PC-9 (cell line): ENCODE measurements at regions not wholly inside any gene's neighbourhood (a gene's known extent, or its start where the extent isn't known, plus 50 kb on each side); places are given as distances from the start of the nearest gene placed in this dataset.

Source experiments
- BruUV-seq: library from RNA; stranded (reverse); fragments of 400-500 nt; replicated peaks from 2 replicates; lab custom pipeline; 2021; lab: Mats Ljungman, UMichigan
- CTCF ChIA-PET: fragments of 300-600 bp; sonication (Branson Sonifier 250); formaldehyde crosslinking; loops from one replicate; lab custom pipeline; 2022; ENCODE audit warnings: antibody characterized with exemption; lab: Charles Lee
- POLR2A ChIA-PET: fragments of 300-600 bp; sonication (Branson Sonifier 250); formaldehyde crosslinking; loops from one replicate; lab custom pipeline; 2022; ENCODE audit warnings: antibody characterized with exemption; ENCODE audit not compliant: unreplicated experiment; lab: Charles Lee
- DNase-seq, 2 experiments: peaks; one replicate each; pipeline versions ENCODE4 v3.0.0 to v3.0.0-alpha.2; 2015 to 2022; ENCODE audit warnings: mixed read lengths in 1 of 2
- H2AFZ ChIP-seq: fragments of 200-600 bp; sonication (generic); 2 replicates; pipeline ENCODE4 v1.8.1; 2017; ENCODE audit warnings: antibody characterized with exemption
- H3F3A ChIP-seq: fragments of 200-600 bp; sonication (generic); 2 replicates; pipeline ENCODE4 v1.8.1; 2017; ENCODE audit warnings: antibody characterized with exemption, mild to moderate bottlenecking, low read depth; ENCODE audit not compliant: insufficient read depth
- H3K27ac ChIP-seq: fragments of 200-600 bp; sonication (generic); 2 replicates; pipeline ENCODE4 v1.6.1; 2016; ENCODE audit warnings: mixed run types
- H3K27me3 ChIP-seq: fragments of 200-600 bp; sonication (generic); 2 replicates; pipeline ENCODE4 v1.6.1; 2016; ENCODE audit warnings: low read depth, mixed run types; ENCODE audit not compliant: insufficient read depth
- H3K36me3 ChIP-seq: fragments of 200-600 bp; sonication (generic); 2 replicates; pipeline ENCODE4 v1.6.1; 2016; ENCODE audit warnings: low read depth, mixed run types
- H3K4me1 ChIP-seq: fragments of 200-600 bp; sonication (generic); replicated peaks from 2 replicates; pipeline ENCODE4 v1.6.1; 2016; ENCODE audit warnings: mixed run types; ENCODE audit not compliant: insufficient read depth
- H3K4me2 ChIP-seq: fragments of 200-600 bp; sonication (generic); 2 replicates; pipeline ENCODE4 v1.6.1; 2017; ENCODE audit warnings: mixed run types
- H3K4me3 ChIP-seq: fragments of 200-600 bp; sonication (generic); 2 replicates; pipeline ENCODE4 v1.6.1; 2016; ENCODE audit warnings: mixed run types
- H3K79me2 ChIP-seq: fragments of 200-600 bp; sonication (generic); 2 replicates; pipeline ENCODE4 v1.6.1; 2017; ENCODE audit warnings: low read depth, mixed run types
- H3K9me2 ChIP-seq: fragments of 200-600 bp; sonication (generic); 2 replicates; pipeline ENCODE4 v1.8.1; 2017; ENCODE audit warnings: mild to moderate bottlenecking; ENCODE audit not compliant: insufficient read depth
- H3K9me3 ChIP-seq: fragments of 200-600 bp; sonication (generic); 2 replicates; pipeline ENCODE4 v1.8.1; 2016; ENCODE audit warnings: low read depth; ENCODE audit not compliant: insufficient read depth
- H4K20me1 ChIP-seq: fragments of 200-600 bp; sonication (generic); 2 replicates; pipeline ENCODE4 v1.8.1; 2017; ENCODE audit not compliant: insufficient read depth
- EZH2 ChIP-seq: fragments of 200-600 bp; sonication (generic); IDR thresholded peaks from 2 replicates; pipeline ENCODE4 v1.8.0; 2017; ENCODE audit warnings: antibody characterized with exemption, low read depth
- intact Hi-C: fragments of 100-400 bp; cut with micrococcal nuclease; formaldehyde crosslinking; loops from one replicate; pipeline ENCODE4 v1.10.0; 2022; ENCODE audit not compliant: unreplicated experiment
- TF ChIP-seq, protein P1 (sequence below): fragments of 200-600 bp; sonication (generic); conservative IDR thresholded peaks from 2 replicates; pipeline ENCODE4 v1.6.1; 2017; ENCODE audit warnings: mixed run types, antibody characterized with exemption, mild to moderate bottlenecking, moderate library complexity

DNA sequence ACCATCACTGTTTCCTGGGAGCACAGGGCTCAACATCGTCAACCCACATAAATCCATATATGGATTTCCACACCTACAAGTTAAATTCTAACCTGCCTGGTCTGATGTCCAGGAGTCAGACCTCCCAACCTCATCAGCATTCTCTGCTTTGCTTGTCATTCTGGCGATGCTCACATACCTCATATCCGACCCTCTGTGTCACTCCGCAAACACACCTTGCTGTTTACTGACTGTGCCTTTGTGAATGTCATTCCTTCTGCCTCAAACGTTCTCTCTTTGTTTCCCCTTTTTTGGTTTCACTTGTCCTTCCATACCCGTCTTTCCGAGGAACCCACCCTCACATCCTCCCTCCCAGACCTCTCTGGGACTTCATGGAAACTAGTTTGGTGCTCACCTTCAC lies 187.1 kb downstream of the ACTR3 start:
- no peak overlapping the region for H3K27ac ChIP-seq
- H3K4me2 ChIP-seq = no peak overlapping the region
- intact Hi-C loops = no loop called here
- POLR2A ChIA-PET = no interaction called here
- no peaks in the 10 kb centered on the region for H3K4me1 ChIP-seq
- H3K9me3 ChIP-seq = no peaks in the 10 kb centered on the region
- H2AFZ ChIP-seq = no peak overlapping the region
- H4K20me1 ChIP-seq = no peaks in the 10 kb centered on the region
- H3K27me3 ChIP-seq = peaks cover 93% of the 10 kb centered on the region
- H3K9me2 ChIP-seq = no peaks in the 10 kb centered on the region
- no peak for DNase-seq
- BruUV-seq = no TSS peak
- CTCF ChIA-PET = no interaction called here
- H3K4me3 ChIP-seq = no peak overlapping the region
- no peaks in the 10 kb centered on the region for H3F3A ChIP-seq
- H3K36me3 ChIP-seq = no peaks in the 10 kb centered on the region
- TF ChIP-seq, protein P1, sequence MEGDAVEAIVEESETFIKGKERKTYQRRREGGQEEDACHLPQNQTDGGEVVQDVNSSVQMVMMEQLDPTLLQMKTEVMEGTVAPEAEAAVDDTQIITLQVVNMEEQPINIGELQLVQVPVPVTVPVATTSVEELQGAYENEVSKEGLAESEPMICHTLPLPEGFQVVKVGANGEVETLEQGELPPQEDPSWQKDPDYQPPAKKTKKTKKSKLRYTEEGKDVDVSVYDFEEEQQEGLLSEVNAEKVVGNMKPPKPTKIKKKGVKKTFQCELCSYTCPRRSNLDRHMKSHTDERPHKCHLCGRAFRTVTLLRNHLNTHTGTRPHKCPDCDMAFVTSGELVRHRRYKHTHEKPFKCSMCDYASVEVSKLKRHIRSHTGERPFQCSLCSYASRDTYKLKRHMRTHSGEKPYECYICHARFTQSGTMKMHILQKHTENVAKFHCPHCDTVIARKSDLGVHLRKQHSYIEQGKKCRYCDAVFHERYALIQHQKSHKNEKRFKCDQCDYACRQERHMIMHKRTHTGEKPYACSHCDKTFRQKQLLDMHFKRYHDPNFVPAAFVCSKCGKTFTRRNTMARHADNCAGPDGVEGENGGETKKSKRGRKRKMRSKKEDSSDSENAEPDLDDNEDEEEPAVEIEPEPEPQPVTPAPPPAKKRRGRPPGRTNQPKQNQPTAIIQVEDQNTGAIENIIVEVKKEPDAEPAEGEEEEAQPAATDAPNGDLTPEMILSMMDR = no peak
- no peak for TF ChIP-seq EZH2
- no peaks in the 10 kb centered on the region for H3K79me2 ChIP-seq

DNA sequence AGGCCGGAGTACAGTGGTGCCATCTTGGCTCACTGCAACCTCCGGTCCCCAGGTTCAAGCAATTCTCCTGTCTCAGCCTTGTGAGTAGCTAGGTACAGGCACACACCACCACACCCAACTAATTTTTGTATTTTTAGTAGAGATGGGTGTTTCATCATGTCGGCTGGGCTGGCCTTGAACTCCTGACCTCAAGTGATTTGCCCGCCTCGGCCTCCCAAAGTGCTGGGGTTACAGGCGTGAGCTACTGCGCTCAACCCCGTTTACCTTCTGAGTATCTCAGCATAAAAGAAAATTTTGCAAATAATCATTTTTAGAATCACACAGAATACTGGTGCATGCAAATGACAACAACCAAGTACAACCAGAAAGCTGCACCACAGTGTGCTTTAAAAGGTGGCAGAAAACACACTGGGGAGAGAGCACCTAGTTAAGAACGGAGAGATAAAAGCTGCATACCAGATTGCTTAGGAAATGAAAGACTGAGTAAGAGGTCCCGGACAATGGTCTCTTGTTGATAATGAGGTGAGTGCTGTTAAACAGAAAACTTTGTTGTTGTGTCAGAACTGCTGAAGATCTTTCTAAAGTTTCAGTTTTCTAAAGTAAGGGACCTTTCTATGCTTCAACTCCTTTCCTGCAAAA lies 189.6 kb downstream of the ACTR3 start:
- POLR2A ChIA-PET = no interaction called here

DNA sequence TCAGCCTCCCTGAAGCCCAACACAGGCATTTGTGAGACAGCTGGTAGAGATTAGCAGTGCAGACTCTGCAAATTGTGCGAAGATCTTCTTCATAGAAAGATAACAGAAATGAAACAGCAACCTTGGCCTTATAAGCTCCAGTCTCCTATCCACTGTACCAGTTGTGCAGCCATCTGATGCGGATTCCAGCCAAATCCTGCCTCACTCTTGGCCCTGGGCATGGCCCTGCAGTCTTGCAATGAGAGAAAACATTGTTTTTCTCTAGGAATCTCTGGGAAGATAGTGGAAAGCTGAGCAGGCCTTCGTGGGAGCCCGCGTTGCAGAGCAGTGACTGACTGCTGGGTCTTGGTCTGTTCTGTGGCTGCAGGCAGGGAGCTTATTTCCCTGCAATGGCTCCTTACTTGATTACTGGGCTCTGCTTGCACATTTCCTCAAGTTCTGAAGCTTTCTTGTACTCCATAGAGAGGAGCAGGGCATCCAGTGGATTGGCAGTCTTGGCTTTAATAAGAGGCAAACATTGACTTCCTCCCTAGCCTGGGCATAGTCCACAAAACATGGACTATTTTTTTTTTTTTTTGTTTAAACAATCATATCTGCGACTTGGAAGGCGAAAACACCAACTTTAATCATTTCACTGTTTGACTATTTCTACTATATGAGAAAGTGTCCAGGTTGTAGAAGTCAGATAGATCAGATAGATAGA lies 193.0 kb downstream of the ACTR3 start:
- no peak for DNase-seq
- intact Hi-C loops = no loop called here
- Histone ChIP-seq H3K27ac (no peak overlapping the region), H3K27me3 (peaks cover 74% of the 10 kb centered on the region), H3K79me2 (no peaks in the 10 kb centered on the region), H3K4me2 (no peak overlapping the region), H3K9me2 (no peaks in the 10 kb centered on the region), H4K20me1 (no peaks in the 10 kb centered on the region), H3K9me3 (no peaks in the 10 kb centered on the region), H3K4me1 (no peaks in the 10 kb centered on the region), H2AFZ (no peak overlapping the region), H3F3A (no peaks in the 10 kb centered on the region), H3K36me3 (no peaks in the 10 kb centered on the region), H3K4me3 (no peak overlapping the region)
- ChIA-PET POLR2A (no interaction called here), CTCF (no interaction called here)
- BruUV-seq = no TSS peak
- TF ChIP-seq, protein P1 = no peak
- TF ChIP-seq EZH2 = no peak

More for the DNA sequence above, 189.6 kb downstream of the ACTR3 start:
- no peaks in the 10 kb centered on the region for H3K4me1 ChIP-seq
- BruUV-seq = no TSS peak
- H3F3A ChIP-seq = no peaks in the 10 kb centered on the region
- H3K4me3 ChIP-seq = no peak overlapping the region
- H2AFZ ChIP-seq = no peak overlapping the region
- no peak for TF ChIP-seq EZH2
- TF ChIP-seq, protein P1 = no peak
- H3K36me3 ChIP-seq = no peaks in the 10 kb centered on the region
- peaks cover 84% of the 10 kb centered on the region for H3K27me3 ChIP-seq
- H3K9me2 ChIP-seq = no peaks in the 10 kb centered on the region
- no peak overlapping the region for H3K27ac ChIP-seq
- intact Hi-C loops = no loop called here
- H3K4me2 ChIP-seq = no peak overlapping the region
- no peaks in the 10 kb centered on the region for H4K20me1 ChIP-seq
- CTCF ChIA-PET = no interaction called here
- H3K9me3 ChIP-seq = no peaks in the 10 kb centered on the region
- DNase-seq = no peak
- H3K79me2 ChIP-seq = no peaks in the 10 kb centered on the region
